ENCODE measurements at regions not wholly inside any gene's neighbourhood (a gene's known extent, or its start where the extent isn't known, plus 50 kb on each side); places are given as distances from the start of the nearest gene placed in this dataset.

GRCh38 chr3:43198301-43198700, 88.0 kb upstream of the SNRK start:
- peaks cover 2% of the 10 kb centered on the region in 2 donors for H3K27me3 ChIP-seq (ENCODE audit: control insufficient read depth in 1 of 2, insufficient read depth in 2 of 2, low read length in 2 of 2)
- H3K9me3 ChIP-seq (ENCODE audit: control insufficient read depth in 2 of 2, insufficient read depth in 1 of 2, low read depth in 1 of 2, low read length in 1 of 2), result no peaks in the 10 kb centered on the region
- no peak overlapping the region for H3K27ac ChIP-seq (ENCODE audit: low read depth in 2 of 2, low read length in 1 of 2)
- H3K36me3 ChIP-seq (ENCODE audit: control insufficient read depth in 2 of 2, insufficient read depth in 2 of 2, low read length in 1 of 2), result no peaks in the 10 kb centered on the region
- 67 to 68% methylated on average over 3 of the region's 3 CpGs for WGBS, 2 donors
- H3K4me3 ChIP-seq (ENCODE audit: low read depth in 1 of 2, low read length in 2 of 2), result no peak overlapping the region
- H3K4me1 ChIP-seq (ENCODE audit: control insufficient read depth in 2 of 2, insufficient read depth in 2 of 2, low read length in 1 of 2), result no peaks in the 10 kb centered on the region

- Histone ChIP-seq H3K4me1 (ENCODE audit: control insufficient read depth in 2 of 2, insufficient read depth in 2 of 2, low read length in 1 of 2) (no peaks in the 10 kb centered on the region), H3K4me3 (ENCODE audit: low read depth in 1 of 2, low read length in 2 of 2) (no peak overlapping the region), H3K9me3 (ENCODE audit: control insufficient read depth in 2 of 2, insufficient read depth in 1 of 2, low read depth in 1 of 2, low read length in 1 of 2) (no peaks in the 10 kb centered on the region), H3K27me3 (ENCODE audit: control insufficient read depth in 1 of 2, insufficient read depth in 2 of 2, low read length in 2 of 2) (peaks cover 0 to 2% of the 10 kb centered on the region in 2 donors), H3K27ac (ENCODE audit: low read depth in 2 of 2, low read length in 1 of 2) (no peak overlapping the region), H3K36me3 (ENCODE audit: control insufficient read depth in 2 of 2, insufficient read depth in 2 of 2, low read length in 1 of 2) (no peaks in the 10 kb centered on the region)
- WGBS, 2 donors, result 44 to 46% methylated on average over 1 of the region's 1 CpG
These were observed 89.2 kb upstream of the SNRK start for GRCh38 chr3:43197181-43197580.

GRCh38 chr3:43196721-43197120, 89.6 kb upstream of the SNRK start:
- peaks cover 0 to 2% of the 10 kb centered on the region in 2 donors for H3K27me3 ChIP-seq (ENCODE audit: control insufficient read depth in 1 of 2, insufficient read depth in 2 of 2, low read length in 2 of 2)
- WGBS, 2 donors, result 84 to 91% methylated on average over 6 of the region's 6 CpGs
- no peak overlapping the region for H3K27ac ChIP-seq (ENCODE audit: low read depth in 2 of 2, low read length in 1 of 2)

GRCh38 chr3:43195115-43195498, 89.2 kb upstream of the POMGNT2 start:
- H3K27me3 ChIP-seq (ENCODE audit: control insufficient read depth in 1 of 2, insufficient read depth in 2 of 2, low read length in 2 of 2), result peaks cover 0 to 2% of the 10 kb centered on the region in 2 donors
- no peaks in the 10 kb centered on the region for H3K36me3 ChIP-seq (ENCODE audit: control insufficient read depth in 2 of 2, insufficient read depth in 2 of 2, low read length in 1 of 2)
- H3K4me1 ChIP-seq (ENCODE audit: control insufficient read depth in 2 of 2, insufficient read depth in 2 of 2, low read length in 1 of 2), result no peaks in the 10 kb centered on the region
- no peaks in the 10 kb centered on the region for H3K9me3 ChIP-seq (ENCODE audit: control insufficient read depth in 2 of 2, insufficient read depth in 1 of 2, low read depth in 1 of 2, low read length in 1 of 2)
- H3K4me3 ChIP-seq (ENCODE audit: low read depth in 1 of 2, low read length in 2 of 2), result no peak overlapping the region
- WGBS, 2 donors, result 78 to 80% methylated on average over 4 of the region's 4 CpGs
- H3K27ac ChIP-seq (ENCODE audit: low read depth in 2 of 2, low read length in 1 of 2), result no peak overlapping the region

More at GRCh38 chr3:43196721-43197120, 89.6 kb upstream of the SNRK start:
- Histone ChIP-seq H3K4me3 (ENCODE audit: low read depth in 1 of 2, low read length in 2 of 2) (no peak overlapping the region), H3K9me3 (ENCODE audit: control insufficient read depth in 2 of 2, insufficient read depth in 1 of 2, low read depth in 1 of 2, low read length in 1 of 2) (no peaks in the 10 kb centered on the region), H3K4me1 (ENCODE audit: control insufficient read depth in 2 of 2, insufficient read depth in 2 of 2, low read length in 1 of 2) (no peaks in the 10 kb centered on the region), H3K36me3 (ENCODE audit: control insufficient read depth in 2 of 2, insufficient read depth in 2 of 2, low read length in 1 of 2) (no peaks in the 10 kb centered on the region)

- 67 to 72% methylated on average over 6 of the region's 6 CpGs for WGBS, 2 donors
- Histone ChIP-seq H3K27ac (ENCODE audit: low read depth in 2 of 2, low read length in 1 of 2) (no peak overlapping the region), H3K9me3 (ENCODE audit: control insufficient read depth in 2 of 2, insufficient read depth in 1 of 2, low read depth in 1 of 2, low read length in 1 of 2) (no peaks in the 10 kb centered on the region), H3K36me3 (ENCODE audit: control insufficient read depth in 2 of 2, insufficient read depth in 2 of 2, low read length in 1 of 2) (no peaks in the 10 kb centered on the region), H3K4me3 (ENCODE audit: low read depth in 1 of 2, low read length in 2 of 2) (no peak overlapping the region), H3K4me1 (ENCODE audit: control insufficient read depth in 2 of 2, insufficient read depth in 2 of 2, low read length in 1 of 2) (no peaks in the 10 kb centered on the region), H3K27me3 (ENCODE audit: control insufficient read depth in 1 of 2, insufficient read depth in 2 of 2, low read length in 2 of 2) (peaks cover 0 to 2% of the 10 kb centered on the region in 2 donors)
These were observed 88.7 kb upstream of the POMGNT2 start for GRCh38 chr3:43194490-43195114.

GRCh38 chr3:43194069-43194468, 88.2 kb upstream of the POMGNT2 start:
- WGBS, 2 donors, result 81% methylated on average over 6 of the region's 6 CpGs
- H3K4me1 ChIP-seq (ENCODE audit: control insufficient read depth in 2 of 2, insufficient read depth in 2 of 2, low read length in 1 of 2), result no peaks in the 10 kb centered on the region

GRCh38 chr3:43192028-43192427, 86.1 kb upstream of the POMGNT2 start:
- no peaks in the 10 kb centered on the region for H3K4me1 ChIP-seq (ENCODE audit: control insufficient read depth in 2 of 2, insufficient read depth in 2 of 2, low read length in 1 of 2)
- no peaks in the 10 kb centered on the region for H3K36me3 ChIP-seq (ENCODE audit: control insufficient read depth in 2 of 2, insufficient read depth in 2 of 2, low read length in 1 of 2)
- H3K27ac ChIP-seq (ENCODE audit: low read depth in 2 of 2, low read length in 1 of 2), result no peak overlapping the region
- 26 to 42% methylated on average over 2 of the region's 2 CpGs for WGBS, 2 donors
- no peaks in the 10 kb centered on the region for H3K27me3 ChIP-seq (ENCODE audit: control insufficient read depth in 1 of 2, insufficient read depth in 2 of 2, low read length in 2 of 2)
- H3K9me3 ChIP-seq (ENCODE audit: control insufficient read depth in 2 of 2, insufficient read depth in 1 of 2, low read depth in 1 of 2, low read length in 1 of 2), result no peaks in the 10 kb centered on the region
- no peak overlapping the region for H3K4me3 ChIP-seq (ENCODE audit: low read depth in 1 of 2, low read length in 2 of 2)

More at GRCh38 chr3:43194069-43194468, 88.2 kb upstream of the POMGNT2 start:
- H3K27ac ChIP-seq (ENCODE audit: low read depth in 2 of 2, low read length in 1 of 2), result peak overlapping the region in 1 of 2 donors; percentile 28
- H3K27me3 ChIP-seq (ENCODE audit: control insufficient read depth in 1 of 2, insufficient read depth in 2 of 2, low read length in 2 of 2), result peaks cover 0 to 2% of the 10 kb centered on the region in 2 donors
- no peak overlapping the region for H3K4me3 ChIP-seq (ENCODE audit: low read depth in 1 of 2, low read length in 2 of 2)
- no peaks in the 10 kb centered on the region for H3K9me3 ChIP-seq (ENCODE audit: control insufficient read depth in 2 of 2, insufficient read depth in 1 of 2, low read depth in 1 of 2, low read length in 1 of 2)
- no peaks in the 10 kb centered on the region for H3K36me3 ChIP-seq (ENCODE audit: control insufficient read depth in 2 of 2, insufficient read depth in 2 of 2, low read length in 1 of 2)

- Histone ChIP-seq H3K9me3 (ENCODE audit: control insufficient read depth in 2 of 2, insufficient read depth in 1 of 2, low read depth in 1 of 2, low read length in 1 of 2) (no peaks in the 10 kb centered on the region), H3K36me3 (ENCODE audit: control insufficient read depth in 2 of 2, insufficient read depth in 2 of 2, low read length in 1 of 2) (no peaks in the 10 kb centered on the region), H3K27me3 (ENCODE audit: control insufficient read depth in 1 of 2, insufficient read depth in 2 of 2, low read length in 2 of 2) (no peaks in the 10 kb centered on the region), H3K4me3 (ENCODE audit: low read depth in 1 of 2, low read length in 2 of 2) (no peak overlapping the region), H3K4me1 (ENCODE audit: control insufficient read depth in 2 of 2, insufficient read depth in 2 of 2, low read length in 1 of 2) (no peaks in the 10 kb centered on the region), H3K27ac (ENCODE audit: low read depth in 2 of 2, low read length in 1 of 2) (no peak overlapping the region)
- 74 to 76% methylated on average over 6 of the region's 6 CpGs for WGBS, 2 donors
These were observed 85.2 kb upstream of the POMGNT2 start for GRCh38 chr3:43191116-43191515.

GRCh38 chr3:43190670-43191069, 84.8 kb upstream of the POMGNT2 start:
- H3K4me3 ChIP-seq (ENCODE audit: low read depth in 1 of 2, low read length in 2 of 2), result no peak overlapping the region
- H3K4me1 ChIP-seq (ENCODE audit: control insufficient read depth in 2 of 2, insufficient read depth in 2 of 2, low read length in 1 of 2), result no peaks in the 10 kb centered on the region
- H3K9me3 ChIP-seq (ENCODE audit: control insufficient read depth in 2 of 2, insufficient read depth in 1 of 2, low read depth in 1 of 2, low read length in 1 of 2), result no peaks in the 10 kb centered on the region
- H3K27ac ChIP-seq (ENCODE audit: low read depth in 2 of 2, low read length in 1 of 2), result no peak overlapping the region
- WGBS, 2 donors, result 59 to 66% methylated on average over 5 of the region's 5 CpGs
- H3K36me3 ChIP-seq (ENCODE audit: control insufficient read depth in 2 of 2, insufficient read depth in 2 of 2, low read length in 1 of 2), result no peaks in the 10 kb centered on the region
- no peaks in the 10 kb centered on the region for H3K27me3 ChIP-seq (ENCODE audit: control insufficient read depth in 1 of 2, insufficient read depth in 2 of 2, low read length in 2 of 2)

- no peak overlapping the region for H3K27ac ChIP-seq (ENCODE audit: low read depth in 2 of 2, low read length in 1 of 2)
- no peaks in the 10 kb centered on the region for H3K36me3 ChIP-seq (ENCODE audit: control insufficient read depth in 2 of 2, insufficient read depth in 2 of 2, low read length in 1 of 2)
- WGBS, 2 donors, result 83 to 84% methylated on average over 1 of the region's 1 CpG
- H3K9me3 ChIP-seq (ENCODE audit: control insufficient read depth in 2 of 2, insufficient read depth in 1 of 2, low read depth in 1 of 2, low read length in 1 of 2), result no peaks in the 10 kb centered on the region
- H3K27me3 ChIP-seq (ENCODE audit: control insufficient read depth in 1 of 2, insufficient read depth in 2 of 2, low read length in 2 of 2), result no peaks in the 10 kb centered on the region
- H3K4me3 ChIP-seq (ENCODE audit: low read depth in 1 of 2, low read length in 2 of 2), result no peak overlapping the region
- H3K4me1 ChIP-seq (ENCODE audit: control insufficient read depth in 2 of 2, insufficient read depth in 2 of 2, low read length in 1 of 2), result no peaks in the 10 kb centered on the region
These were observed 82.1 kb upstream of the POMGNT2 start for GRCh38 chr3:43187836-43188479.

Data from esophagus (tissue), 2 donors.